ENCODE measurements at regions not wholly inside any gene's neighbourhood (a gene's known extent, or its start where the extent isn't known, plus 50 kb on each side); places are given as distances from the start of the nearest gene placed in this dataset.

DNA sequence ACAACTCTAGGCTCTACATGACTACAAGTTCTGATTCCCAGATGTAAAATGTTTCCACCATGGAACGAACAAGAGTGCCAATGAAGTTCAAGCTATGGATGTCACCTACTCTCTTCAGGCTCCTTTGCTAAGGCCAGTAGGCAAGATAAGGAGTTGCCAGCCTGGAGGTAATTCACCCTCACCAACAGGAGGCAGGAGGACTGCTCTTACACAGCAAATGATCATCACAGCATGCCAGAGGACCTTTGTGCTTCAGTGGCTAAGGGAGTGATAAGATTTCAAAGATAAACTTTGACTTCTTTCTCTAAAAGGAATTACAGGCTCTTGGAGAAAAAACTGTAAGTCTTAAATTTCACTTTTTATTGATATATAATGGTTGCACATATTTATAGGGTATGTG, 54.1 kb upstream of the SLC36A4 start:
- TF ChIP-seq, protein P1, sequence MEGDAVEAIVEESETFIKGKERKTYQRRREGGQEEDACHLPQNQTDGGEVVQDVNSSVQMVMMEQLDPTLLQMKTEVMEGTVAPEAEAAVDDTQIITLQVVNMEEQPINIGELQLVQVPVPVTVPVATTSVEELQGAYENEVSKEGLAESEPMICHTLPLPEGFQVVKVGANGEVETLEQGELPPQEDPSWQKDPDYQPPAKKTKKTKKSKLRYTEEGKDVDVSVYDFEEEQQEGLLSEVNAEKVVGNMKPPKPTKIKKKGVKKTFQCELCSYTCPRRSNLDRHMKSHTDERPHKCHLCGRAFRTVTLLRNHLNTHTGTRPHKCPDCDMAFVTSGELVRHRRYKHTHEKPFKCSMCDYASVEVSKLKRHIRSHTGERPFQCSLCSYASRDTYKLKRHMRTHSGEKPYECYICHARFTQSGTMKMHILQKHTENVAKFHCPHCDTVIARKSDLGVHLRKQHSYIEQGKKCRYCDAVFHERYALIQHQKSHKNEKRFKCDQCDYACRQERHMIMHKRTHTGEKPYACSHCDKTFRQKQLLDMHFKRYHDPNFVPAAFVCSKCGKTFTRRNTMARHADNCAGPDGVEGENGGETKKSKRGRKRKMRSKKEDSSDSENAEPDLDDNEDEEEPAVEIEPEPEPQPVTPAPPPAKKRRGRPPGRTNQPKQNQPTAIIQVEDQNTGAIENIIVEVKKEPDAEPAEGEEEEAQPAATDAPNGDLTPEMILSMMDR (IDR thresholded peaks at IDR 0.05), result no peak
- TF ChIP-seq EZH2 (IDR thresholded peaks at IDR 0.05; ENCODE audit: borderline replicate concordance, insufficient read depth, low read depth, low read length, poor library complexity, severe bottlenecking), result no peak
